Upper lobe of left lung (tissue), 6 donors: ENCODE measurements at regions not wholly inside any gene's neighbourhood (a gene's known extent, or its start where the extent isn't known, plus 50 kb on each side); places are given as distances from the start of the nearest gene placed in this dataset.
"Not testable (repeated sequence)": the region's sequence is repeated elsewhere in the genome, so short reads cannot be mapped to it uniquely, and the experiment has no call there.

Experiments used
- ATAC-seq, 2 donors: fragments of 200-7000 bp; cut with Tn5 transposase; one replicate each; pipeline ENCODE4 v1.9.1; 2022; ENCODE audit warnings: mild to moderate bottlenecking in 2 of 2, moderate library complexity in 2 of 2; ENCODE audit not compliant: low FRiP score in 2 of 2
- DNase-seq, 2 donors: peaks; one replicate each; pipeline ENCODE4 v3.0.0-alpha.2; 2019 to 2020
- H3K27ac ChIP-seq, 4 donors: fragments of 200-600 bp; sonication (generic); one replicate each; pipeline ENCODE4 v1.5.1; 2016 to 2019
- H3K27me3 ChIP-seq, 4 donors: fragments of 200-600 bp; sonication (generic); one replicate each; pipeline ENCODE4 v1.5.1; 2017 to 2019
- H3K36me3 ChIP-seq, 4 donors: fragments of 200-600 bp; sonication (generic); one replicate each; pipeline ENCODE4 v1.5.1; 2016 to 2019
- H3K4me1 ChIP-seq, 4 donors: fragments of 200-600 bp; sonication (generic); one replicate each; pipeline ENCODE4 v1.5.1; 2018 to 2019
- H3K4me3 ChIP-seq, 4 donors: fragments of 200-600 bp; sonication (generic); one replicate each; pipeline ENCODE4 v1.5.1; 2017 to 2019; ENCODE audit warnings: mild to moderate bottlenecking in 2 of 4, moderate library complexity in 1 of 4
- H3K9me3 ChIP-seq, 4 donors: fragments of 200-600 bp; sonication (generic); one replicate each; pipeline ENCODE4 v1.5.1; 2018 to 2019
- CTCF ChIP-seq, 6 experiments: fragments of 450-650 bp in 4 of 6; fragments of 200-600 bp in 2 of 6; sonication (generic) in 2 of 6; IDR thresholded peaks; one replicate each; pipeline ENCODE4 v1.5.1; 2016 to 2019; ENCODE audit warnings: antibody characterized with exemption in 6 of 6
- EP300 ChIP-seq, 4 donors: sonication (generic); formaldehyde crosslinking; IDR thresholded peaks; one replicate each; pipeline ENCODE4 v1.5.1; 2017; ENCODE audit warnings: antibody characterized with exemption in 4 of 4, control low read depth in 2 of 4
- POLR2A ChIP-seq, 4 donors: fragments of 450-650 bp; IDR thresholded peaks; one replicate each; pipeline ENCODE4 v1.5.1; 2016 to 2017; ENCODE audit warnings: antibody characterized with exemption in 4 of 4, mild to moderate bottlenecking in 2 of 4
- POLR2AphosphoS5 ChIP-seq, 2 donors: sonication (generic); formaldehyde crosslinking; IDR thresholded peaks; one replicate each; pipeline ENCODE4 v1.5.1; 2017; ENCODE audit warnings: antibody characterized with exemption in 2 of 2
- WGBS, 2 donors: methylation state at CpG; one replicate each; pipeline ENCODE4 v1.1.5; 2017 to 2018; 5-methylcytosine and 5-hydroxymethylcytosine counted together
- donor health status: DM: no; HTN: no; CAD: no; lungs with moderate emphysema.
- donor health status: DM: no; HTN: yes; CAD: no; lungs with severe emphysema.

GRCh38 chr20:48502758-48503157, 325.0 kb downstream of the PREX1 start:
- 73 to 82% methylated on average over 9 of the region's 9 CpGs for WGBS, 2 donors
- Histone ChIP-seq H3K4me1 (no peaks in the 10 kb centered on the region), H3K27ac (no peak overlapping the region), H3K4me3 (no peak overlapping the region), H3K9me3 (no peaks in the 10 kb centered on the region), H3K36me3 (no peaks in the 10 kb centered on the region), H3K27me3 (no peaks in the 10 kb centered on the region)
- ATAC-seq (no peak), DNase-seq (no peak)
- TF ChIP-seq POLR2A (IDR thresholded peaks at IDR 0.05) (no peak), POLR2AphosphoS5 (IDR thresholded peaks at IDR 0.05) (no peak), EP300 (IDR thresholded peaks at IDR 0.05) (no peak), CTCF (IDR thresholded peaks at IDR 0.05) (no peak)

- 83 to 89% methylated on average over 8 to 9 of the region's 9 CpGs for WGBS, 2 donors
- Histone ChIP-seq H3K27me3 (no peaks in the 10 kb centered on the region), H3K4me1 (no peaks in the 10 kb centered on the region), H3K4me3 (no peak overlapping the region), H3K27ac (no peak overlapping the region), H3K9me3 (no peaks in the 10 kb centered on the region), H3K36me3 (no peaks in the 10 kb centered on the region)
- no peak for ATAC-seq
- TF ChIP-seq EP300 (IDR thresholded peaks at IDR 0.05) (no peak), POLR2AphosphoS5 (IDR thresholded peaks at IDR 0.05) (no peak), CTCF (IDR thresholded peaks at IDR 0.05) (no peak), POLR2A (IDR thresholded peaks at IDR 0.05) (no peak)
- DNase-seq = no peak
Observed at GRCh38 chr20:48502016-48502415, 325.8 kb downstream of the PREX1 start.

GRCh38 chr20:48500900-48501299, 326.9 kb downstream of the PREX1 start:
- DNase-seq, H3K4me3 ChIP-seq, H3K9me3 ChIP-seq, H3K36me3 ChIP-seq, H3K27ac ChIP-seq, H3K4me1 ChIP-seq, H3K27me3 ChIP-seq, ATAC-seq: not testable (repeated sequence)
- 73 to 76% methylated on average over 8 to 9 of the region's 9 CpGs for WGBS, 2 donors

GRCh38 chr20:48498939-48499338, 328.9 kb downstream of the PREX1 start:
- ATAC-seq, H3K27me3 ChIP-seq: not testable (repeated sequence)

GRCh38 chr20:48498125-48498524, 329.7 kb downstream of the PREX1 start:
- not testable (repeated sequence) for DNase-seq, H3K36me3 ChIP-seq, H3K4me3 ChIP-seq, H3K27ac ChIP-seq, H3K4me1 ChIP-seq, H3K9me3 ChIP-seq, ATAC-seq, H3K27me3 ChIP-seq
- 71 to 89% methylated on average over 1 to 4 of the region's 4 CpGs for WGBS, 2 donors

More at GRCh38 chr20:48498939-48499338, 328.9 kb downstream of the PREX1 start:
- H3K36me3 ChIP-seq, H3K4me3 ChIP-seq, H3K9me3 ChIP-seq, H3K27ac ChIP-seq, DNase-seq, H3K4me1 ChIP-seq: not testable (repeated sequence)
- whole genome bisulfite sequencing, 2 donors = 69 to 76% methylated on average over 4 of the region's 4 CpGs

GRCh38 chr20:48493966-48494365, 333.8 kb downstream of the PREX1 start:
- DNase-seq (no peak), ATAC-seq (no peak)
- Histone ChIP-seq H3K4me1 (no peaks in the 10 kb centered on the region), H3K9me3 (no peaks in the 10 kb centered on the region), H3K4me3 (no peak overlapping the region), H3K36me3 (no peaks in the 10 kb centered on the region), H3K27ac (no peak overlapping the region), H3K27me3 (no peaks in the 10 kb centered on the region)
- WGBS, 2 donors = 70 to 76% methylated on average over 8 of the region's 8 CpGs
- TF ChIP-seq POLR2A (IDR thresholded peaks at IDR 0.05) = no peak
- TF ChIP-seq EP300 (IDR thresholded peaks at IDR 0.05) = no peak
- TF ChIP-seq POLR2AphosphoS5 (IDR thresholded peaks at IDR 0.05) = no peak
- TF ChIP-seq CTCF (IDR thresholded peaks at IDR 0.05) = no peak

GRCh38 chr20:48493331-48493730, 334.5 kb downstream of the PREX1 start:
- not testable (repeated sequence) for H3K36me3 ChIP-seq, H3K4me3 ChIP-seq, H3K4me1 ChIP-seq, H3K27ac ChIP-seq, H3K9me3 ChIP-seq, H3K27me3 ChIP-seq
- 71 to 75% methylated on average over 11 to 18 of the region's 18 CpGs for WGBS, 2 donors
- ATAC-seq (peak in 1 of 2 donors; percentile 17), DNase-seq (peak in 1 of 2 donors; percentile 36)
